ENCODE measurements at regions not wholly inside any gene's neighbourhood (a gene's known extent, or its start where the extent isn't known, plus 50 kb on each side); places are given as distances from the start of the nearest gene placed in this dataset.
"Not testable (repeated sequence)": the region's sequence is repeated elsewhere in the genome, so short reads cannot be mapped to it uniquely, and the experiment has no call there.

GRCh38 chr14:86141966-86142365 lies 612.0 kb downstream of the FLRT2 start:
- TF ChIP-seq CTCF (conservative IDR thresholded peaks at IDR 0.05) (no peak), ZFX (IDR thresholded peaks at IDR 0.05) (no peak)
- no peak overlapping the region for H3K27ac ChIP-seq

DNA sequence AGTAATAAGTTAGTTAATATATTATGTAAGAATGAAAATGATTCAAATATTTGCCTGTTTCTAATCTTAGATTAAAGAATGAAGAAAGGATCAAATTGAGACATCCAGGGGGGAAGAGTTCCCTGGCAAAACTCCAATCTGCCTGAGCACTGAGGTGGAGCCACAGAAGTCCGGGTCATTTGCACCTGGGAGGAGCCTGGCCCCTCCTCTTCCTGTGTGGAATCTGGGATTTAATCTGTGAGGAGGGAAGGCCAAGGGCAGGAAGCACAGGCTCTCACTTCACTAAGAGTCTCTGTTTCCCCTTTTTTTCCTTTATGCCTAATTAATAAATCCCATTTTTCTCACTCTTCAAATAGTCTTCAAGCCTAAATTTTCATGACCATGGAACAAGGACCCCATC lies 599.5 kb downstream of the FLRT2 start:
- H3K27ac ChIP-seq, result no peak overlapping the region
- TF ChIP-seq CTCF (conservative IDR thresholded peaks at IDR 0.05) (no peak), ZFX (IDR thresholded peaks at IDR 0.05) (no peak)

DNA sequence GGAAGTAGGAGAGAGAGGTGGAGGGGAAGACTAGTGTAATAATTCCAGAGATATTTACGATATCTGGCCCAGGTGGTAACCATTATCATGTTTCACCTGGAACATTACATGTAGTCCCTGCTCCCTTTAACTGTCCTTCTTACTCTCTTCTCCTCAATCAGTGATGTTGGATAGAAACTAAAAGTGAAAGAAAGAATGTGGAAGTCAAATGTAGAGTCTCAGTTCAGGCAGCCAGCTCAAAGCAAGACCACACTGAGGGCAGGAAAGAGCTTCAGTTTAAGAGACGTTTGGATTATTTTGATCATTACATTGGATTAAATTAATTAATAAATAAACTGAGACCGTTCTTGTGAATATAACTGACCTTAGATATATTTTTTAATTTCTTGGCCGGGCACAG lies 594.4 kb downstream of the FLRT2 start:
- H3K27ac ChIP-seq, result no peak overlapping the region
- no peak for TF ChIP-seq ZFX (IDR thresholded peaks at IDR 0.05)
- TF ChIP-seq CTCF (conservative IDR thresholded peaks at IDR 0.05), result no peak

DNA sequence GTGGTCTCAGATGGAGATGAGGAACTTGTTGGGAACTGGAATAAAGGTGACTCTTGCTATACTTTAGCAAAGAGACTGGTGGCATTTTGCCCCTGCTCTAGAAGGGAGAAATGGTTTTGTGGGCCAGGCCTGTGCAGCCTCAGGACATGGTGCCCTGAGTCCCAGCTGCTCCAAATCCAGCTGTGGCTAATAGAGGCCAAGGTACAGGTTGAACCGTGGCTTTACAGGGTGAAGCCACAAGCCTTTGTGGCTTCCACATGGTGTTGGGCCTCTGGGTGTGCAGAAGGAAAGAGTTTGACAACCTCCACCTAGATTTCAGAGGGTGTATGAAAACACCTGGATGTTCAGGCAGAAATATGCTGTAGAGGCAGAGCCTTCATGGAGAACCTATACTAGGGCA lies 586.0 kb downstream of the FLRT2 start:
- no peak overlapping the region for H3K27ac ChIP-seq

GRCh38 chr14:86110871-86111270 lies 580.9 kb downstream of the FLRT2 start:
- H3K27ac ChIP-seq, result not testable (repeated sequence)

More for the DNA sequence above, 586.0 kb downstream of the FLRT2 start:
- TF ChIP-seq CTCF (conservative IDR thresholded peaks at IDR 0.05) (no peak), ZFX (IDR thresholded peaks at IDR 0.05) (no peak)

DNA sequence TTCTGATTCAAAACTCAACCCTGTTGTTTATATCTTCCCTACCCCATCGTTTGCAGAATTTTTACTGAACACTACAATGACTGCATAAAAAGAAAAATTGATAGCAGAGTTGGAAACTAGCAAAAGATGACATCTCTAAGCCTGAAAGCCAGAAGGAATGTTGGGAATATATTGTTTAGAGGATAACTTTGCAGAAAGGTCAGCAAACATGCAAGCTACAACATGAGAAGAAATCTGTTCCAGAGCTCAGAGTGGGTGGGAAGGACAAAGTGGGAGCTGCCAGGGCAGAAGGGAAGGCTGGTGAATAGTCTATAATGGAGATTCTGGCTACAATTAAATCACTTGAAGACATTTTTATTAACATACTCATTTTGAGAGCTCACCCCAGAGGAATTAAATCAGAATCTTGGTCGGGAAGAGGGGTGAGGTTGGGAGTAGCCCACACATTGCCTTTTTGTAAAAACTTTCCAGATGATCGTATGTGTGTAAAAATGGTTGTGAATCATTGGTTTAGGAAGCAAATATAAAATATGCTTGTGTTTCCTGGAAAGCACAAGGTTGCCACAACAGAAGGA lies 574.8 kb downstream of the FLRT2 start:
- H3K27ac ChIP-seq, result no peak overlapping the region
- no peak for TF ChIP-seq CTCF (conservative IDR thresholded peaks at IDR 0.05)
- no peak for TF ChIP-seq ZFX (IDR thresholded peaks at IDR 0.05)

DNA sequence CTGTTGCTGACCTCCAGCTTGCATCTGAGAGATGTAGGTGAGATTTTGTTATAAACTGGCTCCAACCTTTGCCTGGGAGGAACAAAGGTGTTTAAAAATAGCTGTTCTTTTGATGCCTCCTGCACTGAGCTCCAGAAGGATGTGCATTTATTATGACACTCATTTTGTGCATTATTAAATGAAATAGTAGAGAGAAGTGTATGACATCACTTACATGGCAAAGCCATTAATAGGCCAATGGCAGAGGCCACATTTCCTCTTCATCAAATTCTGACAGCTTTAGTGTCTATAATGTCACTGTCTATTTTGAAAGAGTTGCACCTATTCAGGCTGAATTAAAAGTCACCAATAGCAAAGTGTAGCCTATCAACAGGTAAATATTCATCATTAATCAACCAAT lies 564.6 kb downstream of the FLRT2 start:
- H3K27ac ChIP-seq, result no peak overlapping the region
- TF ChIP-seq ZFX (IDR thresholded peaks at IDR 0.05) (no peak), CTCF (conservative IDR thresholded peaks at IDR 0.05) (no peak)

DNA sequence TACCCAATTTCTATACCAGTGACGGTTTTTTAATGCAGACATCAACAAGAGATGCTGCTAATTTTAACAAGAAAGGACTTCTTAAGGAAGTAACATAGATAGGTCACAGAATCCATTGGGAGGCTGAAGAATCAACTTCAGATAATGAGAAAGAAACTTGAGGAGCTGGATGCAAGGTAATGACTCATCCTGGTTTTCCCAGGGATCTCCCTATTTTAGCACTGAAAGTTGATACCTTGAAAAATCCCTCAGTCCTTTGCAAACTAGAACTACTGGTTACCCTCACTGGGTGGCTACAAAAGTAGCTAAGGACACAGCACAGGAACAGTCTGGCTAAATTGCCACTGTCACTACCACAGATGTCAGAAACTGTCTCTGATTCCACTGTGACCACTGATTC lies 561.9 kb downstream of the FLRT2 start:
- no peak for TF ChIP-seq CTCF (conservative IDR thresholded peaks at IDR 0.05)
- no peak for TF ChIP-seq ZFX (IDR thresholded peaks at IDR 0.05)
- H3K27ac ChIP-seq, result no peak overlapping the region

Measured in C4-2B (cell line).